T-cell (primary cell): ENCODE measurements at regions not wholly inside any gene's neighbourhood (a gene's known extent, or its start where the extent isn't known, plus 50 kb on each side); places are given as distances from the start of the nearest gene placed in this dataset.

ENCODE experiments used
- ATAC-seq, 4 experiments: fragments of 200-7000 bp in 3 of 4; fragments of 150-1000 bp in 1 of 4; cut with Tn5 transposase; replicated peaks in 1 of 4; 1 replicate in 3 of 4; 2 replicates in 1 of 4; pipeline ENCODE4 v1.10.0; 2021; ENCODE audit warnings: moderate library complexity in 3 of 4, mild to moderate bottlenecking in 2 of 4, moderate number of reproducible peaks in 1 of 4
- CTCF ChIA-PET, 2 donors: fragments of 300-600 bp; sonication (Branson Sonifier 250); formaldehyde crosslinking; loops; one replicate each; lab custom pipeline; 2022; ENCODE audit warnings: antibody characterized with exemption in 2 of 2; lab: Charles Lee
- POLR2A ChIA-PET, 2 donors: fragments of 300-600 bp; sonication (Branson Sonifier 250); formaldehyde crosslinking; loops; one replicate each; lab custom pipeline; 2022; ENCODE audit warnings: antibody characterized with exemption in 2 of 2; lab: Charles Lee
- DNase-seq, 35 experiments: peaks; one replicate each; pipeline versions ENCODE4 v3.0.0 to v3.0.0-alpha.2; 2013 to 2023
- H3K27ac ChIP-seq: one replicate; pipeline ENCODE4 v1.5.1; 2013; ENCODE audit warnings: low read length
- H3K27me3 ChIP-seq, 2 experiments: replicated peaks in 1 of 2; 1 replicate in 1 of 2; 2 replicates in 1 of 2; pipeline versions ENCODE4 v1.6.1 to v1.7.0; 2013; ENCODE audit warnings: low read length in 1 of 2, mixed read lengths in 1 of 2; ENCODE audit not compliant: control insufficient read depth in 2 of 2, insufficient read depth in 2 of 2; ENCODE audit errors: extremely low read depth in 1 of 2
- H3K36me3 ChIP-seq, 2 donors: 1 replicate in 1 of 2; 2 replicates in 1 of 2; pipeline versions ENCODE4 v1.6.1 to v1.7.0; 2013; ENCODE audit warnings: low read length in 1 of 2; ENCODE audit not compliant: control insufficient read depth in 2 of 2, insufficient read depth in 1 of 2; ENCODE audit errors: extremely low read depth in 1 of 2
- H3K4me1 ChIP-seq, 2 experiments: 1 replicate in 1 of 2; 2 replicates in 1 of 2; pipeline versions ENCODE4 v1.6.1 to v1.7.0; 2013; ENCODE audit warnings: low read length in 2 of 2, mixed read lengths in 1 of 2; ENCODE audit not compliant: insufficient read depth in 2 of 2, control insufficient read depth in 1 of 2; ENCODE audit errors: extremely low read depth in 1 of 2
- H3K4me3 ChIP-seq, 2 donors: 1 replicate in 1 of 2; 2 replicates in 1 of 2; pipeline versions ENCODE4 v1.5.1 to v1.7.0; 2013; ENCODE audit warnings: mild to moderate bottlenecking in 2 of 2, low read length in 1 of 2, moderate library complexity in 1 of 2; ENCODE audit not compliant: control insufficient read depth in 1 of 2; ENCODE audit errors: extremely low read depth in 1 of 2
- H3K9me3 ChIP-seq: 2 replicates; pipeline ENCODE4 v1.7.0; 2013
- H3K27ac Mint-ChIP-seq, 2 donors: one replicate each; pipeline ENCODE4 v1.8.0; 2020 to 2021; ENCODE audit warnings: mild to moderate bottlenecking in 2 of 2, mixed read lengths in 2 of 2
- H3K27me3 Mint-ChIP-seq, 2 donors: one replicate each; pipeline ENCODE4 v1.8.0; 2021 to 2022; ENCODE audit warnings: mixed read lengths in 2 of 2
- H3K36me3 Mint-ChIP-seq: one replicate; pipeline ENCODE4 v1.8.0; 2021; ENCODE audit warnings: mixed read lengths
- H3K4me1 Mint-ChIP-seq, 3 donors: one replicate each; pipeline ENCODE4 v1.8.0; 2020 to 2022; ENCODE audit warnings: mixed read lengths in 3 of 3, mild to moderate bottlenecking in 1 of 3
- H3K4me3 Mint-ChIP-seq, 3 donors: one replicate each; pipeline ENCODE4 v1.8.0; 2020 to 2022; ENCODE audit warnings: mild to moderate bottlenecking in 3 of 3, mixed read lengths in 3 of 3, moderate library complexity in 3 of 3
- H3K9me3 Mint-ChIP-seq, 3 donors: one replicate each; pipeline ENCODE4 v1.8.0; 2020 to 2022; ENCODE audit warnings: mixed read lengths in 3 of 3
- WGBS: methylation state at CpG from one replicate; pipeline ENCODE4 v1.1.5; 2013; ENCODE audit warnings: missing lambda C conversion rate; ENCODE audit not compliant: insufficient coverage; 5-methylcytosine and 5-hydroxymethylcytosine counted together

DNA sequence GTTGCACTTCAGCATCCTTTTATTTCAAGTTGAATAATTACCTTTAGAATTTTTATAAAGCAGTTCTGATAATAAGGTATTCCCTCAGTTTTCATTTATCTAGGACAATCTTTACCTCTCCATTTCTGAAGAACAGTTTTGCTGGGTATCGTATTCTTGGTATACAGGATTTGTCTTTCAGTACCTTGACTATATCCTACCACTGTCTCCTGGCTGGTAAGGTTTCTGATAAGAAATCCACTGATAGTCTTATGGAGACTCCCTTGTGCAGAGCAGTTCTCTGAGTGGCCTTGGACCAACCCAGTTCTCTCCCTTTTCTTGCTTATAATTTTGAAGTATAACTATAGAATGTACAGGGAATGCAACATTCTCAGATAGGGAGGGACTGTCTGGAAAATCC, 51.3 kb upstream of the SAMD3 start:
- H3K4me3 Mint-ChIP-seq, result no peak overlapping the region
- POLR2A ChIA-PET, result interaction anchor here in 1 of 2 donors (0.7 kb wide), 1 partner anchor 133 kb away, joined by 3 read pairs; no protein-coding TSS in a partner anchor
- H3K36me3 Mint-ChIP-seq, result peaks cover 20% of the 10 kb centered on the region

More for the DNA sequence above, 51.3 kb upstream of the SAMD3 start:
- DNase-seq, result no peak
- no peaks in the 10 kb centered on the region for H3K4me1 Mint-ChIP-seq
- Histone ChIP-seq H3K9me3 (peaks cover 18% of the 10 kb centered on the region), H3K27ac (no peak overlapping the region), H3K4me1 (no peaks in the 10 kb centered on the region), H3K27me3 (no peaks in the 10 kb centered on the region), H3K36me3 (no peaks in the 10 kb centered on the region), H3K4me3 (no peak overlapping the region)
- H3K27ac Mint-ChIP-seq, result no peak overlapping the region
- ATAC-seq, result no peak
- no CpG with 5 or more reads among the region's 1 CpG for WGBS
- no peaks in the 10 kb centered on the region for H3K27me3 Mint-ChIP-seq
- H3K9me3 Mint-ChIP-seq, result peaks cover 17 to 52% (median 21%) of the 10 kb centered on the region in 3 donors
- CTCF ChIA-PET, result no interaction called here
